HS-5 (cell line): ENCODE measurements at regions not wholly inside any gene's neighbourhood (a gene's known extent, or its start where the extent isn't known, plus 50 kb on each side); places are given as distances from the start of the nearest gene placed in this dataset.

Source experiments
- DNase-seq: peaks from one replicate; pipeline ENCODE4 v3.0.0-alpha.2; 2012; ENCODE audit warnings: low read depth

GRCh38 chr14:82138431-82138830, 604.8 kb upstream of the SEL1L start:
- DNase-seq: no peak

GRCh38 chr14:82146846-82147245, 613.2 kb upstream of the SEL1L start:
- DNase-seq: no peak

DNA sequence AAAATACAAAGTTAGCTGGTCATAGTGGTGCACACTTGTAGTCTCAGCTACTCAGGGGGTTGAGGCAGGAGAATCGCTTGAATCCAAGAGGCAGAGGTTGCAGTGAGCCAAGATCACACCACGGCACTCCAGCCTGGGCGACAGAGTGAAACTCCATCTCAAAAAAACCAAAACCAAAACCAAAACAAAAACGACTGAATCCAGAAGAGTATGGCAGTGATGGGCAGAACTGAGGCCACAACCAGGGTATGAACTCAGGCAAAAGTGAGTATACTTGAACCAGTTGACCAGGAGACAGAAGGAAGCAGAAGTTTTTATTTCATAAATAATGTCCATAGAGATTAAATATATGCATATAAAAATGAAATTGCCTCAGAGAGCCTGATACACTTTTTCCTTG, 620.0 kb upstream of the SEL1L start:
- no peak for DNase-seq

DNA sequence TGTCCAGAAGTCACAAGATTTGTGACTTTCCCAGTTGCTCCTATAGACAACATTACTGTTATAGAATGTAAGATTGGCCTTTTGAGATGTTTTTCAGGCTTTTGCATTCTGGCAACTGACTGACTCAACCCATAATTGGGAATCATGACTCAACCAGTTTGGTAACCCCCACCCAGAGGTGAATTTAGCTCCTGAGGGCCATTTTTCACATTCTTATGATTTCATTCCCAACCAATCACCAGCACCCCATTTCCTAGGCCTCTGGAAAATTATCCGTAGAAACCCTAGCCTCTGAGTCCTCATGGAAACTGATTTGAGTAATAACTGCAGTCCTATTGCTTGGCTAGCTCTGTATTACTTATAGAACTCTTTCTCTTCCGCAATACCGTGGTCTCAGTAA, 626.0 kb upstream of the SEL1L start:
- DNase-seq: peak; percentile 9

- no peak for DNase-seq
Observed at GRCh38 chr14:82180139-82180538, 646.5 kb upstream of the SEL1L start.

DNA sequence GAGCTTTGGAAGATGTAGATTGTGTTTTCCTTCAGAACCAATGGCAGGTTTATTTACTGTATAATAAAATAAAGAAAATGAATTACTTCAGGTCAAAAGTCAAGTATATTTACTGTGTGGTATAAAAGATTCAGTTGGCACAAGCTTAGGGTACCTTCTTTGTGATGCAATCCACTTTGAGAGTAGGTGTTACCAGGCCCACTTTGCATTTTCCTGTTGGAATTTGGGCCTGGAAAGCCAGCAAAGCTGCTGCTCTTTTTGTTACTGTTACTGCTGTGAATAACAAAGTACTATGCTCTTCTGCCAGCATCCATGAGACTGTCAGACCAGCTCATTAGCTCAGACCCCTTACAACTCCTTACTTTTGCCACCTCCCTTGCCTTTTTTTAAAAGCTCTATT, 649.0 kb upstream of the SEL1L start:
- DNase-seq: no peak

DNA sequence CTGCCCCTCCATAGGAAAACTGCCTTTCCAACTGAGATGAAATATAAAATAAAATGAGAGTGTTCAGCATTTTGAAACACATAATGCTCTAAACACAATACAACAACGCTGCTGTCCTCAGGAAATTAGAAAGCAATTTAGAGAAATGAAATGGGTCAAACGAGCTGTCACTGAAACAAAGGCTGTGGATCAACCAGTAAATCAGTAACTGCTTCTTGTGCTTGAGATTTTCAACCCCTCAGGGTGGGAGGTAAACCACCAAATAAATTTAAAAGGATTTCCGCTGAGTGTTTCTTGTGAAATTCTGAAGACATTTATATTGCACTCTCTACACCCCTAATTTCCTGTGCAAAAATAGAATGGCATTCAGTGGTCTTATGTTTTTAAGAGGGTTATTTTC, 657.1 kb upstream of the SEL1L start:
- DNase-seq: no peak

DNA sequence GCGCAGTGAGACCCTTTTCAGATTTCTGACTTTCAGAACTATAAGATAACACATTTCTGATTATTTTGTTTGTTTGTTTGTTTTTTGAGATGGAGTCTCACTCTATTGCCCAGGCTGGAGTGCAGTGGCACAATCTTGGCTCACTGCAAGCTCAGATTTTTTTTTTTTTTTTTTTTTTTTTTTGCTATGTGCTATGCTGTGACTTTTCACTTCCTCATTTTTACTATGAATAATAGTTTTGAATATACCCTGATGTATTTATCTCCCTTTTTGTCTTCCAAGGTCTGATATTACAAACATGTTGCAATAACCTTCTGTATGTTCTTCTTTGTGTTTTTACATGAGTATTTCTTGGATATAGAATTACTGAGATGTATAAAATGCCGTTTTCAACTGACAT, 658.7 kb upstream of the SEL1L start:
- DNase-seq: no peak

DNA sequence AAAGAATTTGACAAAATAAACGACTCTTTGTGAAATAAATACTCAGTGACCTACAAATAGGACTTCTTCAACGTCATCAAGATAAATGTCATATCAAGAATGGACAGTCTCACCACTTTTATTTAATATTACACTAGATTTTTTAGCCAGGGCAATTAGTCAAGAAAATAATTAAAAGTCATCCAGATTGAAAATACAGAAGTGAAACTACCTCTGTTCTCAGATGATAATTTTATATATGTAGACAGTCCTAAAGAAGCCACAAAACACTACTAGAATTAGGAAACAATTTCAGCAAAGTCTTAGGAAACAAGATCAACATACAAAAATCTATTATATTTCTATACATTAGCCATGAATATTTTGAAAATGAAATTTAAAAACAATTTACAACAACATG, 689.6 kb upstream of the SEL1L start:
- DNase-seq: no peak

GRCh38 chr14:82224610-82225009, 691.0 kb upstream of the SEL1L start:
- DNase-seq: no peak

DNA sequence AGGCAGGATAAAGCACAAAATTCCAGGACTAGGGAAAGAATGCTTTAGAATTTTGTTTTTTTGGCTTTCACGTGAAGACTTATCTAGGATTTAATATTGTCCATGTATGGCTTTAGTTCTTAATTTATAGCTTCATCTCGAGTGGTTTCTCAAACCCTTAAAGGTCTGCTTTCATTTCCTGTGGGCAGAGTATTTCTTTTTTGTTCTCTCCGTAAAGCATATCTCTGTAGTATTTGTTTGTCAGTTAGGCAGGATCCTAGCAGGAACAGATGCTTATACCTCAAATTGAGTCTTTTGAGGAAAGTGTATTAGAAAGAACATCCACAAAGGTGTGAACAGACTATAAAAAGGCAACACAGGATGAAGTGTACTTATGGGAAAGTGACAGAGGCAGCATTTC, 697.1 kb upstream of the SEL1L start:
- DNase-seq: no peak

DNA sequence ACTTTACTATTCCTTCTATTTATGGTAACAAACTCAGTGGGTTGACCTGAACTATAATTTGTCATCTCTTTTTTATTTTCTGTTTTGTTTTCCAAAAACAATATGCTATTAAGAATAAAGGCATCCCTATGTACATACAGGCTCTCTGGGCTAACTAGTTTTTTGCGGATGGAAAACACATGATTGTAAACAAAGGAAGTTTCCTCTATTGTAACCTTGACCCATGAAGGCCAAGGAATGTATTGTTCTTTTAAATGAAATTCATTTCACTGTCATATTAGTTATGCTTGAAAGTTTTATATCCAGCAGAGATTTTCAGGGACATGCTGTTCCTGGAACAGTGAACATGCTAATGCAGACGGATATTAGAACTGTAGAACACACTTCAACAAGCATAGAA, 705.0 kb upstream of the SEL1L start:
- no peak for DNase-seq

- no peak for DNase-seq
Observed at GRCh38 chr14:82239223-82239622, 705.6 kb upstream of the SEL1L start.

GRCh38 chr14:82244791-82245190, 711.1 kb upstream of the SEL1L start:
- DNase-seq: no peak

- DNase-seq: no peak
Observed at GRCh38 chr14:82251494-82251893, 717.8 kb upstream of the SEL1L start.

DNA sequence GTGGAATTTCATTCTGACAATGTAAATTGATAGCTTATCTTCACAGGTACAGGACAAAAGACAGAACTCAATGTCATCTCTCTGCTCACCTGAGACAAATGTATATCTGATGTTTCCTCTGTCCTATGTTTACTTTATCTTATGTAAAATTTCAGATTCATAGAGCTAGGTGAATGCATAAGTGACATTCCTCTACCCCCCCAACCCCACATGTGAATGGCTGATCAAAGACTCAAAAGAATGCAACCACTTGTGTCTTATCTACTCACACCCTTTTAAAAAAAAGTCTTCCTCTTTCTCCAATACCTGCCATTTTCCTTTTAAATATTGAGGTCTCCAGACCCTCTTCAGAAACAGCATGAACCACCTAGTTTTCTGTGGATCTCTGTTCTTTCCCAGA, 736.6 kb upstream of the SEL1L start:
- DNase-seq: no peak

- no peak for DNase-seq
Observed at GRCh38 chr14:82298811-82299210, 765.2 kb upstream of the SEL1L start.

DNA sequence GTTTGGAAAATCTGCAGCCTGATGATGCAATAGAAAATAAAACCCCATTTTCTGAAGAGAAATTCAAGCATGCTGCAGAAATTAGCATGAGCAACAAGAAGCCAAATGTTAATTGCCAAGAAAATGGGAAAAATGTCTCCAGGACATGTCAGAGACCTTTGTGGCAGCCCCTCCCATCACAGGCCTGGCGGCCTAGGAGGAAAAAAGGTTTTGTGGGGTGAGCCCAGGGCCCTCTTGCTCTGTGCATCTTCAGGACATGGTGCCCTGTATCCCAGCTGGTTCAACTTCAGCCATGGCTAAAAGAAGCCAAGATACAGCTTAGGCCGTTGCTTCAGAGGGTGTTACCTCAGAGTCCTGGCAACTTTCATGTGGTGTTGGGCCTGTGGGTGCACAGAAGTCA, 775.5 kb upstream of the SEL1L start:
- DNase-seq: no peak

DNA sequence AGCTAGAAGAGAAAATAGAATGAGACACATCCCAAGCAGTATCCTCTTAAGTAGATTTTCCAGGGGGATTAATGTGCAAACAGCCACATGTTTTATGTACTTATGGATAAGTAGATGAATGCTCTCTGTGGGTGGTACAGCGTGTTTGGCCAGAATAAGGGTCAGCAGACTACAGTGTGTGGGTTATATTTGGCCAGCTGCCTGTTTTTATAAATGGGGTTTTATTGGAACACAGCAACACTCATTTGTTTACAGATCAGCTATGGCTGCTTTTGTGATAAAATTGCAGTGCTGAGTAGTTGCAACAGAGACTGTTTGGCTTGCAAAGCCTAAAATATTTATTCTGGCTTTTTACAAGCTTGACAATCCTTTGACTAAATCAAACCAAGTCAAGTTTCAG, 780.2 kb upstream of the SEL1L start:
- no peak for DNase-seq

DNA sequence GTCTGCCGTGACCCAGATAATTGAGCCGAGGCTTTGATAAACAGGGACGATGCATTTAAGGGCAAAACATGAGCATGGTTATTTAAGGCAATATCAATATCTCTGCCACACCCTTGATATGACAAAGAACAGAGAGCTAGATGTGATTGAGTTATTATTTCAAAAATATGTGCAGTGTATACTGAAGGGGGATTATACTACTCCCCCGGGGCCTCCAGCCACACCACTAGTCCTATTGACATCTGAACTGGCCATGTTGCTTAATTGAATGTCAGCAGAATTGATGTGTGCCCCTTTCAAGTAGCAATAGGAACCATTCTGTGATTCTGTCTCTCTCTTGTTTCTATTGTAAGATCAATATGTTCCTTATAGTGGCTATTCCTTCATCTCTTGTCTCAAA, 794.8 kb upstream of the SEL1L start:
- DNase-seq: no peak

DNA sequence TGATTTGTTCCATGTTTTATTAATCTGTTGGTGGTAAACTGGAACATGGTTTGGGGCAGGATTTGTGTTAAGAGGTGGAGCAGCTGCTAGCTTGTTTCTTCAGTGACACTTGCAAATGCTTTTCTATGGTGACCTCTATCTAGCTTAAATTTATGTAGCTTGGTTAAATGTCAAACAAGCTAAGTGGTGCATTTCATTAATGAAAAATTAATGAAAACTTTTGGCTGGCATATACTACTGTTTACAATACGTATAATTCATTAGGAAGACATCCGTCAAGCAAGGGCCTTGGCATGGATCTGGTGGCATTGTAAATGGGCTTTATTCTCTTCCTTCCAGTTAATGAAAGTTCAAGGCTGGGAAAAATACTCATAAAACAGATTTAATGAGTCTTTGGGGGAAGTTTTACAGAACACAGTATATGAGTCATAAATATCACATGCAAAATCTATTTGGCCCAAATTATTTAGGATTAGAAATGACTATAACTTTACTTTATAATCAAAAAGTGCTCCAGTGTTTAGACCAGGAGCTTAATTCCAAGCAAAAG, 807.7 kb upstream of the SEL1L start:
- no peak for DNase-seq

GRCh38 chr14:82342596-82342995, 808.9 kb upstream of the SEL1L start:
- DNase-seq: no peak

- DNase-seq: no peak
Observed at GRCh38 chr14:82345184-82345583, 811.5 kb upstream of the SEL1L start.

GRCh38 chr14:82354126-82354525, 820.5 kb upstream of the SEL1L start:
- no peak for DNase-seq

- no peak for DNase-seq
Observed at GRCh38 chr14:82359201-82359600, 825.5 kb upstream of the SEL1L start.
